Liver (tissue), 8 donors: ENCODE measurements at regions not wholly inside any gene's neighbourhood (a gene's known extent, or its start where the extent isn't known, plus 50 kb on each side); places are given as distances from the start of the nearest gene placed in this dataset.

ENCODE experiments used
- DNase-seq: peaks from one replicate; pipeline ENCODE4 v3.0.0-alpha.2; 2017; ENCODE audit warnings: low spot score
- H3K27ac ChIP-seq, 2 donors: one replicate each; pipeline ENCODE4 v1.7.0; 2013; ENCODE audit warnings: inconsistent platforms in 2 of 2, low read length in 2 of 2, control low read depth in 1 of 2, low read depth in 1 of 2, mild to moderate bottlenecking in 1 of 2
- H3K27me3 ChIP-seq, 4 donors: one replicate each; pipeline versions ENCODE4 v1.6.1 to v1.7.0; 2013; ENCODE audit warnings: low read length in 3 of 4, inconsistent platforms in 1 of 4, mild to moderate bottlenecking in 1 of 4, moderate library complexity in 1 of 4; ENCODE audit not compliant: control insufficient read depth in 4 of 4, insufficient read depth in 4 of 4
- H3K36me3 ChIP-seq, 4 donors: one replicate each; pipeline versions ENCODE4 v1.6.1 to v1.7.0; 2013; ENCODE audit warnings: low read length in 3 of 4, mild to moderate bottlenecking in 3 of 4, low read depth in 1 of 4, moderate library complexity in 1 of 4; ENCODE audit not compliant: control insufficient read depth in 4 of 4, insufficient read depth in 3 of 4
- H3K4me1 ChIP-seq, 4 donors: one replicate each; pipeline versions ENCODE4 v1.6.1 to v1.7.0; 2013; ENCODE audit warnings: low read length in 3 of 4, mild to moderate bottlenecking in 3 of 4, moderate library complexity in 1 of 4; ENCODE audit not compliant: control insufficient read depth in 4 of 4, insufficient read depth in 4 of 4
- H3K4me3 ChIP-seq, 3 donors: one replicate each; pipeline versions ENCODE4 v1.6.1 to v1.7.0; 2013; ENCODE audit warnings: low read length in 3 of 3, control low read depth in 1 of 3, low read depth in 1 of 3, mild to moderate bottlenecking in 1 of 3
- H3K9ac ChIP-seq, 2 donors: one replicate each; pipeline ENCODE4 v1.7.0; 2013; ENCODE audit warnings: low read length in 2 of 2, mild to moderate bottlenecking in 2 of 2, moderate library complexity in 2 of 2, control low read depth in 1 of 2, low read depth in 1 of 2
- H3K9me3 ChIP-seq, 4 donors: one replicate each; pipeline versions ENCODE4 v1.6.1 to v1.7.0; 2013; ENCODE audit warnings: low read length in 3 of 4; ENCODE audit not compliant: control insufficient read depth in 4 of 4
- CTCF ChIP-seq: fragments of 150-350 bp; IDR thresholded peaks from 2 replicates; pipeline ENCODE4 v1.5.1; 2017; ENCODE audit warnings: improper control_type of control experiment, low read depth, low read length; ENCODE audit not compliant: missing input control
- EGR1 ChIP-seq, 2 donors: IDR thresholded peaks; 2 replicates each; pipeline ENCODE4 v1.6.1; 2016 to 2018; ENCODE audit warnings: antibody characterized with exemption in 2 of 2, low read depth in 2 of 2
- FOXA1 ChIP-seq: IDR thresholded peaks from 2 replicates; pipeline ENCODE4 v1.6.1; 2016; ENCODE audit warnings: antibody characterized with exemption
- FOXA2 ChIP-seq: IDR thresholded peaks from 2 replicates; pipeline ENCODE4 v1.6.1; 2016; ENCODE audit warnings: antibody characterized with exemption
- GABPA ChIP-seq, 2 donors: IDR thresholded peaks in 1 of 2; conservative IDR thresholded peaks in 1 of 2; 2 replicates each; pipeline ENCODE4 v1.6.1; 2016; ENCODE audit warnings: antibody characterized with exemption in 2 of 2, mild to moderate bottlenecking in 1 of 2, moderate library complexity in 1 of 2
- HNF4A ChIP-seq, 2 donors: conservative IDR thresholded peaks; 2 replicates each; pipeline ENCODE4 v1.6.1; 2016; ENCODE audit warnings: antibody characterized with exemption in 2 of 2, mild to moderate bottlenecking in 2 of 2
- HNF4G ChIP-seq: IDR thresholded peaks from 2 replicates; pipeline ENCODE4 v1.6.1; 2016; ENCODE audit warnings: antibody characterized with exemption
- JUND ChIP-seq, 2 donors: IDR thresholded peaks; 2 replicates each; pipeline ENCODE4 v1.6.1; 2016; ENCODE audit warnings: antibody characterized with exemption in 2 of 2
- NR2F2 ChIP-seq: IDR thresholded peaks from 2 replicates; pipeline ENCODE4 v1.6.1; 2016; ENCODE audit warnings: antibody characterized with exemption
- RAD21 ChIP-seq, 2 donors: IDR thresholded peaks; 2 replicates each; pipeline ENCODE4 v1.6.1; 2016; ENCODE audit warnings: antibody characterized with exemption in 2 of 2, mild to moderate bottlenecking in 2 of 2
- RXRA ChIP-seq, 2 donors: IDR thresholded peaks; 2 replicates each; pipeline ENCODE4 v1.6.1; 2017 to 2018; ENCODE audit warnings: antibody characterized with exemption in 2 of 2, mild to moderate bottlenecking in 1 of 2
- SP1 ChIP-seq: IDR thresholded peaks from 2 replicates; pipeline ENCODE4 v1.6.1; 2018; ENCODE audit warnings: antibody characterized with exemption, mild to moderate bottlenecking
- TAF1 ChIP-seq: conservative IDR thresholded peaks from 2 replicates; pipeline ENCODE4 v1.6.1; 2016; ENCODE audit warnings: antibody characterized with exemption, mild to moderate bottlenecking
- YY1 ChIP-seq: IDR thresholded peaks from 2 replicates; pipeline ENCODE4 v1.6.1; 2016; ENCODE audit warnings: antibody characterized with exemption, mild to moderate bottlenecking
- WGBS: extraction: QIAGEN DNeasy Blood & Tissue Kit; methylation state at CpG from one replicate; pipeline ENCODE4 v1.1.7; 2013; 5-methylcytosine and 5-hydroxymethylcytosine counted together
- TF ChIP-seq, protein P1 (sequence below): IDR thresholded peaks from 2 replicates; pipeline ENCODE4 v1.6.1; 2016; ENCODE audit warnings: antibody characterized with exemption
- TF ChIP-seq, protein P2 (sequence below): IDR thresholded peaks from 2 replicates; pipeline ENCODE4 v1.6.1; 2016; ENCODE audit warnings: antibody characterized with exemption, mild to moderate bottlenecking
- TF ChIP-seq, protein P3 (sequence below): IDR thresholded peaks from 2 replicates; pipeline ENCODE4 v1.6.1; 2016; ENCODE audit warnings: antibody characterized with exemption
- TF ChIP-seq, protein P4 (sequence below): IDR thresholded peaks from 2 replicates; pipeline ENCODE4 v1.6.1; 2016; ENCODE audit warnings: antibody characterized with exemption
- donor health status: healthy.
- donor health status: healthy.
- donor health status: healthy.
- donor health status: healthy.
- donor health status: healthy.

- WGBS = 79% methylated on average over 3 of the region's 3 CpGs
- H3K27me3 ChIP-seq = no peaks in the 10 kb centered on the region
These were observed 71.0 kb upstream of the BMP2K start for GRCh38 chr4:78704981-78705683.

GRCh38 chr4:78706302-78706701 lies 69.8 kb upstream of the BMP2K start:
- H3K9me3 ChIP-seq = peaks cover 2 to 12% (median 4%) of the 10 kb centered on the region in 4 donors
- TF ChIP-seq HNF4A (conservative IDR thresholded peaks at IDR 0.05) (no peak), NR2F2 (no peak), SP1 (no peak), CTCF (no peak), GABPA (IDR thresholded peaks at IDR 0.05 in 1 of 2, conservative IDR thresholded peaks at IDR 0.05 in 1 of 2) (no peak), JUND (IDR thresholded peaks at IDR 0.05) (no peak), HNF4G (no peak), EGR1 (IDR thresholded peaks at IDR 0.05; ENCODE audit: low read depth in 2 of 2) (no peak), YY1 (no peak), RXRA (IDR thresholded peaks at IDR 0.05) (no peak), FOXA2 (no peak), RAD21 (IDR thresholded peaks at IDR 0.05) (no peak), FOXA1 (no peak), TAF1 (no peak)
- TF ChIP-seq, protein P1, sequence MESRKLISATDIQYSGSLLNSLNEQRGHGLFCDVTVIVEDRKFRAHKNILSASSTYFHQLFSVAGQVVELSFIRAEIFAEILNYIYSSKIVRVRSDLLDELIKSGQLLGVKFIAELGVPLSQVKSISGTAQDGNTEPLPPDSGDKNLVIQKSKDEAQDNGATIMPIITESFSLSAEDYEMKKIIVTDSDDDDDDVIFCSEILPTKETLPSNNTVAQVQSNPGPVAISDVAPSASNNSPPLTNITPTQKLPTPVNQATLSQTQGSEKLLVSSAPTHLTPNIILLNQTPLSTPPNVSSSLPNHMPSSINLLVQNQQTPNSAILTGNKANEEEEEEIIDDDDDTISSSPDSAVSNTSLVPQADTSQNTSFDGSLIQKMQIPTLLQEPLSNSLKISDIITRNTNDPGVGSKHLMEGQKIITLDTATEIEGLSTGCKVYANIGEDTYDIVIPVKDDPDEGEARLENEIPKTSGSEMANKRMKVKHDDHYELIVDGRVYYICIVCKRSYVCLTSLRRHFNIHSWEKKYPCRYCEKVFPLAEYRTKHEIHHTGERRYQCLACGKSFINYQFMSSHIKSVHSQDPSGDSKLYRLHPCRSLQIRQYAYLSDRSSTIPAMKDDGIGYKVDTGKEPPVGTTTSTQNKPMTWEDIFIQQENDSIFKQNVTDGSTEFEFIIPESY = no peak
- TF ChIP-seq, protein P2, sequence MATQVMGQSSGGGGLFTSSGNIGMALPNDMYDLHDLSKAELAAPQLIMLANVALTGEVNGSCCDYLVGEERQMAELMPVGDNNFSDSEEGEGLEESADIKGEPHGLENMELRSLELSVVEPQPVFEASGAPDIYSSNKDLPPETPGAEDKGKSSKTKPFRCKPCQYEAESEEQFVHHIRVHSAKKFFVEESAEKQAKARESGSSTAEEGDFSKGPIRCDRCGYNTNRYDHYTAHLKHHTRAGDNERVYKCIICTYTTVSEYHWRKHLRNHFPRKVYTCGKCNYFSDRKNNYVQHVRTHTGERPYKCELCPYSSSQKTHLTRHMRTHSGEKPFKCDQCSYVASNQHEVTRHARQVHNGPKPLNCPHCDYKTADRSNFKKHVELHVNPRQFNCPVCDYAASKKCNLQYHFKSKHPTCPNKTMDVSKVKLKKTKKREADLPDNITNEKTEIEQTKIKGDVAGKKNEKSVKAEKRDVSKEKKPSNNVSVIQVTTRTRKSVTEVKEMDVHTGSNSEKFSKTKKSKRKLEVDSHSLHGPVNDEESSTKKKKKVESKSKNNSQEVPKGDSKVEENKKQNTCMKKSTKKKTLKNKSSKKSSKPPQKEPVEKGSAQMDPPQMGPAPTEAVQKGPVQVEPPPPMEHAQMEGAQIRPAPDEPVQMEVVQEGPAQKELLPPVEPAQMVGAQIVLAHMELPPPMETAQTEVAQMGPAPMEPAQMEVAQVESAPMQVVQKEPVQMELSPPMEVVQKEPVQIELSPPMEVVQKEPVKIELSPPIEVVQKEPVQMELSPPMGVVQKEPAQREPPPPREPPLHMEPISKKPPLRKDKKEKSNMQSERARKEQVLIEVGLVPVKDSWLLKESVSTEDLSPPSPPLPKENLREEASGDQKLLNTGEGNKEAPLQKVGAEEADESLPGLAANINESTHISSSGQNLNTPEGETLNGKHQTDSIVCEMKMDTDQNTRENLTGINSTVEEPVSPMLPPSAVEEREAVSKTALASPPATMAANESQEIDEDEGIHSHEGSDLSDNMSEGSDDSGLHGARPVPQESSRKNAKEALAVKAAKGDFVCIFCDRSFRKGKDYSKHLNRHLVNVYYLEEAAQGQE = no peak
- TF ChIP-seq, protein P3, sequence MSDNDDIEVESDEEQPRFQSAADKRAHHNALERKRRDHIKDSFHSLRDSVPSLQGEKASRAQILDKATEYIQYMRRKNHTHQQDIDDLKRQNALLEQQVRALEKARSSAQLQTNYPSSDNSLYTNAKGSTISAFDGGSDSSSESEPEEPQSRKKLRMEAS = no peak
- TF ChIP-seq, protein P4, sequence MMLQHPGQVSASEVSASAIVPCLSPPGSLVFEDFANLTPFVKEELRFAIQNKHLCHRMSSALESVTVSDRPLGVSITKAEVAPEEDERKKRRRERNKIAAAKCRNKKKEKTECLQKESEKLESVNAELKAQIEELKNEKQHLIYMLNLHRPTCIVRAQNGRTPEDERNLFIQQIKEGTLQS = no peak
- H3K4me3 ChIP-seq = no peak overlapping the region
- no peak overlapping the region for H3K9ac ChIP-seq
- H3K27me3 ChIP-seq = no peaks in the 10 kb centered on the region
- H3K36me3 ChIP-seq = no peaks in the 10 kb centered on the region
- DNase-seq = no peak
- no peak overlapping the region for H3K27ac ChIP-seq
- no peaks in the 10 kb centered on the region for H3K4me1 ChIP-seq
- 74% methylated on average over 6 of the region's 6 CpGs for WGBS

More at GRCh38 chr4:78704981-78705683, 71.0 kb upstream of the BMP2K start:
- Histone ChIP-seq H3K9ac (no peak overlapping the region), H3K36me3 (no peaks in the 10 kb centered on the region), H3K4me3 (no peak overlapping the region), H3K4me1 (no peaks in the 10 kb centered on the region), H3K9me3 (peaks cover 2 to 12% (median 4%) of the 10 kb centered on the region in 4 donors), H3K27ac (no peak overlapping the region)
- peak; percentile 7 to 39 for TF ChIP-seq HNF4A (conservative IDR thresholded peaks at IDR 0.05)
- TF ChIP-seq EGR1 (IDR thresholded peaks at IDR 0.05; ENCODE audit: low read depth in 2 of 2) = no peak
- DNase-seq = no peak
